ENCODE measurements at regions not wholly inside any gene's neighbourhood (a gene's known extent, or its start where the extent isn't known, plus 50 kb on each side); places are given as distances from the start of the nearest gene placed in this dataset.

DNA sequence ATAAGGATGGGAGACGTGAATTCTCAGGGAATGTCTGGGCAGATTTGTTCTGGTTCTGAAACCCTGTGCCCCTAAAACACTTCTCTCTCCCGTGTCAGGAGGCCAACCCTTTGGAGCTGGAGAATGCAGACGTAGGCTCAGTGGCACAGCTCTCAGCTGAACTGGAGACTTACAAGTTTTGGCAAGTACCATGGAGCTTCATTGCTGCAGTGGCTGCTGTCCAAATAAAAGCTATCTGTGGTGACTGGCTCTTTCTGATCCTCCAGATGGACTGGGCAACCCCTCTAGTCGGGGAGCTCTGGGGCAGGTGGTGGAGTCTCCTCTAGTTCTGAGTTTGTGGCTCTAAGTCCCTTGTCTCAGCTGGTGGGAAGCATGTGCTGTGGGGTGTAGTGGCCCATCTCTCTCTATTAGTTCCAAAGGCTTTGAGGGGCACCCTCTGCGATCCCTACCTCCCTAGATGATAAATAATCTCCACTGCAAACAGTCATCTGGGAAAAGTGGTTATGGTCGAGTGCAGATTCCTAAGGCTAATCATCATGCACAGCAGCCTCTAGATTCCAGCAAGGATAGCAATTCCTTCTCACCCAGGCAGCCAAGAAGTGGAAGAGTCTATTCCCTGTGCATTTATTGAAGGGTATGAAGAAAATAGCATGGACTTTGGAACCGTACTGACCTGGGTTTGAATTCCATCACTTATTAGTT lies 204.2 kb upstream of the KLF4 start:
- TF ChIP-seq FOS (IDR thresholded peaks at IDR 0.05; ENCODE audit: borderline replicate concordance, insufficient read depth, low read length) (no peak), POLR2A (IDR thresholded peaks at IDR 0.05; ENCODE audit: low read depth, low read length) (no peak), JUN (IDR thresholded peaks at IDR 0.05; ENCODE audit: borderline replicate concordance, insufficient read depth, insufficient read length, low read depth) (no peak), MYC (IDR thresholded peaks at IDR 0.05; ENCODE audit: low read depth, low read length) (no peak), POLR2AphosphoS5 (IDR thresholded peaks at IDR 0.05; ENCODE audit: insufficient read depth, low read depth, low read length) (no peak), EZH2 (IDR thresholded peaks at IDR 0.05; ENCODE audit: borderline replicate concordance, low read depth, low read length, severe bottlenecking) (no peak), GATA2 (IDR thresholded peaks at IDR 0.05; ENCODE audit: insufficient read depth, insufficient read length, low read depth, low read length) (no peak)
- TF ChIP-seq, protein P1, sequence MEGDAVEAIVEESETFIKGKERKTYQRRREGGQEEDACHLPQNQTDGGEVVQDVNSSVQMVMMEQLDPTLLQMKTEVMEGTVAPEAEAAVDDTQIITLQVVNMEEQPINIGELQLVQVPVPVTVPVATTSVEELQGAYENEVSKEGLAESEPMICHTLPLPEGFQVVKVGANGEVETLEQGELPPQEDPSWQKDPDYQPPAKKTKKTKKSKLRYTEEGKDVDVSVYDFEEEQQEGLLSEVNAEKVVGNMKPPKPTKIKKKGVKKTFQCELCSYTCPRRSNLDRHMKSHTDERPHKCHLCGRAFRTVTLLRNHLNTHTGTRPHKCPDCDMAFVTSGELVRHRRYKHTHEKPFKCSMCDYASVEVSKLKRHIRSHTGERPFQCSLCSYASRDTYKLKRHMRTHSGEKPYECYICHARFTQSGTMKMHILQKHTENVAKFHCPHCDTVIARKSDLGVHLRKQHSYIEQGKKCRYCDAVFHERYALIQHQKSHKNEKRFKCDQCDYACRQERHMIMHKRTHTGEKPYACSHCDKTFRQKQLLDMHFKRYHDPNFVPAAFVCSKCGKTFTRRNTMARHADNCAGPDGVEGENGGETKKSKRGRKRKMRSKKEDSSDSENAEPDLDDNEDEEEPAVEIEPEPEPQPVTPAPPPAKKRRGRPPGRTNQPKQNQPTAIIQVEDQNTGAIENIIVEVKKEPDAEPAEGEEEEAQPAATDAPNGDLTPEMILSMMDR (IDR thresholded peaks at IDR 0.05; ENCODE audit: extremely low read depth in 1 of 2, insufficient read depth in 1 of 2, low read depth in 1 of 2, low read length in 2 of 2): no peak
- TF ChIP-seq, protein P2, sequence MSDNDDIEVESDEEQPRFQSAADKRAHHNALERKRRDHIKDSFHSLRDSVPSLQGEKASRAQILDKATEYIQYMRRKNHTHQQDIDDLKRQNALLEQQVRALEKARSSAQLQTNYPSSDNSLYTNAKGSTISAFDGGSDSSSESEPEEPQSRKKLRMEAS (IDR thresholded peaks at IDR 0.05; ENCODE audit: insufficient read depth, insufficient read length): no peak

All from endothelial cell of umbilical vein (primary cell).